ENCODE measurements at regions not wholly inside any gene's neighbourhood (a gene's known extent, or its start where the extent isn't known, plus 50 kb on each side); places are given as distances from the start of the nearest gene placed in this dataset.
"Not testable (repeated sequence)": the region's sequence is repeated elsewhere in the genome, so short reads cannot be mapped to it uniquely, and the experiment has no call there.

- no peak for TF ChIP-seq CTCF (conservative IDR thresholded peaks at IDR 0.05; ENCODE audit: low read depth, low read length)
- H3K4me3 ChIP-seq (ENCODE audit: low read depth, low read length) = no peak overlapping the region
- no peak for DNase-seq (ENCODE audit: low read depth)
These were observed 52.3 kb upstream of the PTPN12 start for GRCh38 chr7:77484785-77485184.

DNA sequence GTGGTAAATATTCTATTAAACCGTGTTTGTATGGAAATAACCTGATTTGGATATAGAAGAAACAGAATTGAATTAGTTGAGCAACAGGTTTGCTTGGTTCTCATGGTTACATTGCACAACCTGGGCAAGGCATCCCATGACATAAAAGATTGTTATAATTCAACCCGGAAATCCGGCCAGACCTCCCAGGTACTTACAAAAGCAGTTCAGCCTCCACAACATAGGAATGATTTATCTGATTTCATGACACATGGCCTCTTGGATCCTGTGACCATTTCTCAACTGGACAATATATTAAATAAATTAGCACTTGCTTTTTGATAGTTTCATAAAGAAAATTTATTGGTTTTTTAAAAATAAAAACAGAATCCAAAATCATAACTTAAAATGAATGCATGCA is 55.1 kb upstream of the PTPN12 start:
- TF ChIP-seq CTCF (conservative IDR thresholded peaks at IDR 0.05; ENCODE audit: low read depth, low read length) = no peak
- H3K4me3 ChIP-seq (ENCODE audit: low read depth, low read length) = no peak overlapping the region
- DNase-seq (ENCODE audit: low read depth) = peak; percentile 46

DNA sequence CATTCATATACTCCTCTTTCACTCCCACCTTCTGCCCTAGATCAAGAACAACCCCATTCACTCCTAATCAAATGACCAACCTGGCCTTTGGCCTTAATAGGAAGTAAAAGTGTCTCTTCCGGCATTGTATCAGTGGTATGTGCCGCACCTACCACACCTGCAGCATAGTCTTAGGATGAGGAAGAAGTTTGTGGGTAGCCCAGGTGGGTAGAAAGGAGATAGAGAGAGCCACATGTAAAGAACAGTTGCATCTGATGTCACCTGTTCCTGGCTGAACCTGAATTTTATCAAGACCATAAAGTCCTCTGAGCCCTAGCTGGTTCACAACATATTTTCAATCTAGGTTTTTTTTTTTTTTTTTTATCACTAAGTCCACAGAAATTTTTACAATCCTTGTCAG is 55.5 kb upstream of the PTPN12 start:
- H3K4me3 ChIP-seq (ENCODE audit: low read depth, low read length) = no peak overlapping the region
- DNase-seq (ENCODE audit: low read depth) = no peak
- TF ChIP-seq CTCF (conservative IDR thresholded peaks at IDR 0.05; ENCODE audit: low read depth, low read length) = no peak

DNA sequence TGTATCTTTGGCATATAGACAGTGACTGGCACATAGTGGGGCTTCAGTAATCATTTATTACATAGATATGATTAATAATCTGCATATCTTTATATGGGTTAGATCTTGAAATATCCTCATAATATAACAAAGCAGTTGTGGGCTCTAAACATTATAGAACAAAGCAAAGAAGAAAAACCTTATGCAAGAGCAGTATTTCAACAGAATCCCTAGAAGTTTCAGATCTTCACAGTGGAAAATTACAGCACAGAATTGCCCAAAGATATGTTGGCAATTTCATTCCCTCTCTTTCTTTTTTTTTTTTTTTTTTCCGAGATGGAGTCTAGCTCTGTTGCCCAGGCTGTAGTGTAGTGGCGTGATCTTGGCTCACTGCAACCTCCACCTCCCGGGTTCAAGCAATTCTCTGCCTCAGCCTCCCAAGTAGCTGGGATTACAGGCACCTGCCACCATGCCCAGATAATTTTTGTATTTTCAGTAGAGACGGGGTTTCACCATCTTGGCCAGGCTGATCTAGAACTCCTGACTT is 56.9 kb upstream of the PTPN12 start:
- H3K4me3 ChIP-seq (ENCODE audit: low read depth, low read length) = not testable (repeated sequence)
- peak; percentile 21 for DNase-seq (ENCODE audit: low read depth)

DNA sequence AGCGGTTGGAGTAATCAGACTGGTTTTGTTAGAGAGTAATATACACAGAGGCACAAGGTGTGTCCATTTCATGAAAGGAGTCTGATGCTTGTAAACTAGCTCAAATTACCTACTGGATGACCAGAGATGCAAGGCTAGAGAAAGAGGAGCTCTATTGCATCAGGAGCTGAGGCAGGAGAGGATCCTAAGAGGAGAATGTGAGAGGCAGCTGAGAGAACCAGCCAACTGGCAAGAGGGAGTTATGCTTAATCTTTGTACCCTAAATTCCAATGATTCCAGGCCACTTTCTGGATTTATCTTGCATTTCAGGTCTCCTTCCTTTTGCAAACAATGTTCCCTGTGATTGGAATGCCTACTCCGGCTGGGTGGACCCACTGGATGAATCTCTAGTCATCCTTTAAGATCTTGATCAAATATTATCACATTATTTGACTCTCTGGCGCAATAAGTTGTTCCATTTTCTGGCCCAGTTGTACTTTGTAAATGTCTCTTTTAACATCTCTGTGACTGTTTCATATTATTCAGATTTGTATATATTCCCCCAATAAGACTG is 57.5 kb upstream of the PTPN12 start:
- no peak overlapping the region for H3K4me3 ChIP-seq (ENCODE audit: low read depth, low read length)
- TF ChIP-seq CTCF (conservative IDR thresholded peaks at IDR 0.05; ENCODE audit: low read depth, low read length) = no peak
- peak; percentile 36 for DNase-seq (ENCODE audit: low read depth)

DNA sequence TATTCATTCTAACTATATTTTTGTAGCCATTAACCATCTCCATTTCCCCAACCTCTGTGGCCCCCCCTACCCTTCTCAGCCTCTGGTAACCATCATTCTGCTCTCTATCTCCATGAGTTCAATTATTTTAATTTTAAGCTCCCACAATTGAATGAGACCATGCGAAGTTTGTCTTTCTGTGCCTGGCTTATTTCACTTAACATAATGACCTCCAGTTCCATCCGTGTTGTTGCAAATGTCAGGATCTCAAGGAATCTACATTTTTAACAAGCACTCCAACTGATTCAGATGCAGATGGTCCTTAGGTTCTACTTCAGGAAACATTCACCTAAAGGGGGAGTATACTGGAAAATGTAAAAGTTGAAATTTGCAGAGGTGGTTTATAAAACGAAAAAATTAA is 60.2 kb upstream of the PTPN12 start:
- DNase-seq (ENCODE audit: low read depth) = no peak
- no peak overlapping the region for H3K4me3 ChIP-seq (ENCODE audit: low read depth, low read length)
- TF ChIP-seq CTCF (conservative IDR thresholded peaks at IDR 0.05; ENCODE audit: low read depth, low read length) = no peak

DNA sequence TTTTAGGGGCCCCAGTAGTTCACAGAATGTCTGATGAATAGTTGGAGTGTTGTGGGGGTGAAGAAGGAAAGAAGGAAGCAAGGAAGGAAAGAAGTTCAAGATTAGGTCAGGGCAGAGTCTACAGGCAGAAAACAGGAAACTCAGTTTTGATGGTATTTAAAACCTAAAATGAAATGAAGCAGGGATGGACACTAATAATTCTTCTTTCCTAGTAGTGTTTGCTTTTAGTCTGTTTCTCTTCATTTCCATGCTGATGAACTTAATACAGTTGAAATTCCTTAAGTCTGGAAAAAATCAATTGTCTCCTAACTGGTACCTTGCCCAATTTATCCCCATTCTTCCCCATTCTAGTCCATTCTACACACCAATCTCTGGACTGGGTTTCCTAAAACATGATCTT is 59.0 kb upstream of the GSAP start:
- no peak overlapping the region for H3K4me3 ChIP-seq (ENCODE audit: low read depth, low read length)
- no peak for TF ChIP-seq CTCF (conservative IDR thresholded peaks at IDR 0.05; ENCODE audit: low read depth, low read length)
- no peak for DNase-seq (ENCODE audit: low read depth)
